GM21786 (cell line): ENCODE measurements at regions not wholly inside any gene's neighbourhood (a gene's known extent, or its start where the extent isn't known, plus 50 kb on each side); places are given as distances from the start of the nearest gene placed in this dataset.
"Not testable (repeated sequence)": the region's sequence is repeated elsewhere in the genome, so short reads cannot be mapped to it uniquely, and the experiment has no call there.

Experiments used
- ATAC-seq: cut with Tn5 transposase; IDR thresholded peaks from one replicate; pipeline ENCODE4 v1.9.1; 2021; ENCODE audit not compliant: unreplicated experiment

DNA sequence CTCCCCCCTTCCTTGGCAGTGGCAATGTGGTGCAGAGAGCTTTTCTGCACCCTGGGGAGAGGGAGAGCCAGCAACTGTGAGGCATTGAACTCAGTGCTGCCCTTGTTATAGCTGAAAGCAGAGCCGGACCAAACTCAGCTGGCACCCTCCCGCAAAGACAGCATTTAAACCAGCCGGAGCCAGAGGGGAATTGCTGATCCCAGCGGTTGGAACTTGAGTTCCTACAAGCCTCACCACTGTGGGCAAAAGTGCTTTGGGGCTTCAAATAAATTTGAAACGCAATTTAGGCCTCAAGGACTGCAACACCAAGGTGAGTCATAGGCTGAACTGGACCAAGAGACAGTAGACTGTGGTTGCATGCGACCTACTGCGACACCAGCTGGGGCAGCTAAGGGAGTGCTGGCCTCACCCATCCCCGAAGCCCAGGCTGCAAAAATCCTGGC lies 207.6 kb upstream of the CDKN2B start:
- ATAC-seq = no peak

DNA sequence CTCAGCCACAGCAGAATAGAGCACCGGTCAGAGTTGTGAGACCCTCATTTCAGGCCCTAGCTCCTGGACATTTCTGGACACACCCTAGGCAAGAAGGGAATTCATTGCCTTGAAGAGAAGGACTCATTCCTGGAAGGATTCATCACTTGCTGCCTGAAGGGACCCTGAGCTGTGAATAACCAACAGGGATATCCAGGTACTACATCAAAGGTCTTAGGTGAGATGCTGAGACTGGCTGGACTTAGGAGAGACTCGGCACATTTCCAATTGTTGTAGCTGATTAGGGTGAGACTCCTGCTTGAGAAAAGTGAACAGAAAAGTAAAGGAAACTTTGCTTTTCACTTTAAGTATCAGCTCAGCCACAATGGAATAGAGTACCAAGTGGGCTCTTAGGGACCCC lies 208.1 kb upstream of the CDKN2B start:
- no peak for ATAC-seq

DNA sequence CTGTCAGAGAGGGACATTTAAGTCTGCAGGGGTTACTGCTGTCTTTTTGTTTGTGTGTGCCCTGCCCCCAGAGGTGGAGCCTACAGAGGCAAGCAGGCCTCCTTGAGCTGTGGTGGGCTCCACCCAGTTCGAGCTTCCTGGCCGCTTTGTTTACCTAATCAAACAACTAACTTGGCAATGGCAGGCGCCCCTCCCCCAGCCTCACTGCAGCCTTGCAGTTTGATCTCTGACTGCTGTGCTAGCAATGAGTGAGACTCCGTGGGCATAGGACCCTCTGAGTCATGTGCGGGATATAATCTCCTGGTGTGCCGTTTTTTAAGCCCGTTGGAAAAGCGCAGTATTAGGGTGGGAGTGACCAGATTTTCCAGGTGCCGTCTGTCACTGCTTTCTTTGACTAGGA lies 216.8 kb upstream of the CDKN2B start:
- not testable (repeated sequence) for ATAC-seq

DNA sequence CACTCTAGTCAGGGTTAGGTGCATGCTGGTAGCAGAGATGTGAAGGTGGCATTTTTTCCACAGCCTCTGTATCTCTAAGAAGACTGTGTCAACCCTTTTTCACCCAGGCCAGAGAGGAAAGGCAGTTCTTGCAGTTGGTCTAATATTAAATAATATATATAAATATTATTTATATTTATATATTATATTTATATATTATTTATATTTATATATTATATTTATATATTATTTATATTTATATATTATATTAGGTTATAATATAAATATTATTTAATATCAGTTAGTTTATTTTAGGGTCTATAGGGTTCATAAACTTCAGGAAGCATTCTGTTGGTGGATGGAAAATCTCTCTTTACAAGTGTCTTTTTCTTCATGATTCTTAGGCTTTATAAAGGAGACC lies 218.6 kb upstream of the DMRTA1 start:
- no peak for ATAC-seq

DNA sequence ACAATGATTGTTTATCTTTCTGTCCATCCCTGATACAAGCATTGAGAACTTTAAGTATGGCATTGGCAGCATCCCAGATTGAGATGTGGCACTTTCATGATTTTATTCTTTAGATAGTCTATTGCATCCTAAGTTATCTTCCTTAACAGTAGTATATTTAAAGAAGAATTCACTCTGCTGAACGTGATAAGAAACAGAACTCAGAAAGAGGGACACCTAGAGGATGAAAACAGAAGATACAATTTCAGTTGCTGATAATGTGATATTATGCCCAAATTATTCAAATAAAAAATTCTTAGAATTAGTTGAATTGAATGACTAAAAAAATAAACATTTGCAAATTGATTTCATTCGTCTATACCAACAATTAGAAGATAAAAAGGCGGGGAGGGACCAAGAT lies 218.1 kb upstream of the DMRTA1 start:
- no peak for ATAC-seq

DNA sequence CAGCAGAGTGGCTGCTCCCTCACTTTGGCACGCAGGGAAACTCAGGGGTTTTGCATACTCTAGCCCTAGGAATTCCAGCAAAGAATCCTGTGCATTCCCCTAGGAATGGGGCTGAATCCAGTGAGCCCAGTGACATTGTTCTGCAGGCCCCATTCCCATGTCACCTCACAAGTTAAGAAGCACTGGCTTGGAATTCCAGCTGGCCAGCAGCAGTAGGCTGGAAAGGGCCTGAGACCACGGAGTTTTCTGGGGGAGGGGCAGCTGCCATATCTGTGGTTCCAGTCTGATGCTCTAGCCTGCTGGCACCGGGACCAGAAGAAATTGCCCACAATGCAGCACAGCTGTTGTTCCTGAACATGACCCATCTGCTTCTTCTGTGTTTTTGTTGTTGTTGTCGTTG lies 217.6 kb upstream of the DMRTA1 start:
- ATAC-seq = no peak

DNA sequence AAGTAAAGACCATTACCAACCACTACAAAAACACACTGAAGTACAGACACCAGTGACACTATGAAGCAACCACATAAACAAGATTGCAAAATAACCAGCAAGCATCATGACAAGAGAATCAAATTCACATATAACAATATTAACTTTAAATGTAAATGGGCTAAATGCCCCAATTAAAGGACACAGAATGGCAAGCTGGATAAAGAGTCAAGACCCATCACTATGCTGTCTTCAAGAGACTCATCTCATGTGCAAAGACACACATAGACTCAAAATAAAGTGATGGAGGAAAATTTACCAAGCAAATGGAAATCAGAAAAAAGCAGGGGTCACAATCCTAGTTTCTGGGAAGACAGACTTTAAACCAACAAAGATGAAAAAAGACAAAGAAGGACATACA lies 215.3 kb upstream of the DMRTA1 start:
- not testable (repeated sequence) for ATAC-seq

DNA sequence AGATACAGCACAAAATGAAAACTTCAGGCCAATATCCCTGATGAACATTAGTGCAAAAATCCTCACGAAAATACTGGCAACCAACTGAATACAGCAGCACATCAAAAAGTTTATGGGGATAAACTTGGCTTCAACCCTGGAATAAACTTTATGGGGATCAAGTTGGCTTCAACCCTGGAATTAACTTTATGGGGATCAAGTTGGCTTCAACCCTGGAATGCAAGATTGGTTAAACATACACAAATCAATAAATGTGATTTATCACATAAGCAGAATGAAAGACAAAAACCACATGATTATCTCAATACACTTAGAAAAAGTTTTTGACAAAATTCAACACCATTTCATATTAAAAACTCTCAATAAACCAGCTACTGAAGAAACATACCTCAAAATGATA lies 213.7 kb upstream of the DMRTA1 start:
- no peak for ATAC-seq

DNA sequence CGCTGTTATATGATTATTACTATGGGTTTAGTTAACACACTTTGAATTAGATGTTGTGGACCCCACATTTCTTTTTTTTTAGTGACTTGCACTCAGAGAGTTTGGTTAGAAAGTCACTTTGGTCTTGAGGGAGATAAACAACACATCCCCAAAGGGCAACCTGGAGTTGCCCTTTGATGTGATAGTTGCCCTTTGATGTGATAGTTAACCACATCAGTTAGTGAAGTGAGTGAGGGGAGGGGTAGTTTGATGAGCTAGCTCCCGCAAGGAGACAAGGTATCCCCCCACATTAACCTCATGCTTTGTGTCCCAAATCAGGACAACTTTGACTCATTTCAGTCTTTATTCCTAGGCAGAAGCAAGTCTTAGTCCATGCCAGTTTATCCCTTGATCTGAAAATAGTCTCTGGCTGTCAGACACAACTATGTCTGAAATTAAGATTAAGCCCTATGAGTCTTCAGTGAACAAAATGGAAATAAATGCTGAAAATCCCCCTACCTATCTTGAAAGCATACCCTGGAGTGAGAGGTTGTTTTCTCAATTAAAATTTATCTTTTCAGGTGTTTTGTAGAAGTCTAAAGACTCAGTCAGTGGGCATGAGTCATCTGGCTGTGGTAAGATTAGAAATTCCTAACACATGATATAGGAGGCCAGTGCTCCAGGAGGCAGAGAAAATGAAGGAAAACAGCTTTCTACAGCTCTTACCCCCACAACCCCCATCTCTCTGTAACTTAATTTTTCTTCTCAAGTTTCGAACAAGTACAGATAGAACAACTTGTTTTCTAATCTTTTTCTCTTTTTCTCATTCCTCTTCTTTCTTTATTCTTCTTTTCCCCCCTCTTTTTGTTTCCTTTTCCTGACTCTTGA lies 208.9 kb upstream of the DMRTA1 start:
- ATAC-seq = no peak

DNA sequence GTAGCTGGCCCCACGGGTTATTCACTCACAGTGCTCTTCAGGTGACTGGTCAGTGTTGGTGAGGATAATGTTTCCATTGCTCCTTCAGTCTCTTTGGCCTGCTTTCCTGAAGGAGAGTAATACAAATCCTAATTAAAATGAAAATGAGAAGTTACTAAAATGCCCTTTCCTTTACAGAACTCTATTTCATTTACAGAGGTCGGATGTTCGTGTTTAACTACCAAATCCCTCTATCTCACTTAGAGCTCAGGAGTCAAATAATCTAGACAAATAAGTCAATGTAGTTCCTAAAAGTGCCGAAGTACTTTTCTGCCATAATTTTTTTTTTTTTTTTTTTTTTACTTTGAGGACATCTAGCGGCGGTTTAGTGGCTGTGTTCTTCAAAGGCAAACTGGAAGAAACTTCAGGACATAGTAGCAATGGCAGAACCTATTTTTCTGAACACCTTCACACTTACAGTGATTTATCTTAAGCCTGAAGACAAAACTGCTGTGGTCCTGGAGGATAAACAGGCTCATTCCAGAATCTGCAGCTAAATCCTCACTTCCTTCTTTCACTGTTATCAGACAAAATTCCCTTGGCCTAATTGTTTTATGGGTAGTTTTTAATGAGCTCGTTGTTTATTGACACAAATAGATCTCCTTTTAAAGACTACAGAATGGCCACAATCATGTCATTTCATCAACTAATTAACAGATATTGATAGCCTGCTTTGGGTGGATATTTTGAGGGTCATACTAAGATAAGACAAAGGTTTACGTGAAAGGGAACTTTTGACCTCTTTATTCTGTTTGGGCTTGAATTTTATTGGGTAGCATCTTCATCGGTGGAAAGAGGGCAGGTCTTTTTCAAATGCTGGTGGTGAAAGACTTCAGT lies 207.6 kb upstream of the DMRTA1 start:
- ATAC-seq = no peak

DNA sequence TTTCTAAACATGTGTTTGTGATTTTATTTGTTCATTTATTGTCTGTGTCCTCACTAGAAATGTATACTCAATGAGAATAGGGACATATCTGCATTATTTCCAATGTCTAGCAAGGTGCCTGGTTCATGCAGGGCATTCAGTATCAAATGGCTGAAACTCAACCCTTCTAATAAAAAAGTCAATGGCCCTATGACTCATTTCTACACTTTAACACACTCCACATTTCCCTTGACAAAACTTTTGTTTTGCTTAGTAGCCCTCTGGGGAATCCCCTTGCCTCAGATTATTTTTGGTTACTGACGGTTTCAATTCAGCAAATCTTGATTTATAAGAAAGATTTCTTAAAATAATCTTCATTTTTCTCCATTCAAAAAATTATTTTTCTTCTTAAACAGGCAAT lies 206.0 kb upstream of the DMRTA1 start:
- peak; percentile 84 for ATAC-seq

DNA sequence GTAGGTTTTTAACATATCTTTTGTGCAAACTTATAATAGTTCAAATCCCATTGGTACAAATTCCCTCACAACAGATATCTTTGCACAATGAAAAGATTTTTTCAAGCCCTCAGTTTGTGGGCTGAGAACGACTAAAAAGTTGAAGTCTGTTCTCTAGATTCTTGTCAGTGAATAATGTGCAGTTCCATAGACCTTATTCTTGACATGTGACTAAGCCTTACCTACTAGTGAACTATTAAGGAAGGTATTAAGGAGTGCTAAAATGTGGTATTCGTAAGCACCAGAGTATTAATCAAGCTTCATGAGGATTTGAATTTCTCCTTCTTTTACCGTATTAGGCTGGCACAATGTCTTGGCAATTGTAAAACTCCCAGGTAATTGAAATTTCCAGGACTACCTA lies 205.6 kb upstream of the DMRTA1 start:
- ATAC-seq = no peak

DNA sequence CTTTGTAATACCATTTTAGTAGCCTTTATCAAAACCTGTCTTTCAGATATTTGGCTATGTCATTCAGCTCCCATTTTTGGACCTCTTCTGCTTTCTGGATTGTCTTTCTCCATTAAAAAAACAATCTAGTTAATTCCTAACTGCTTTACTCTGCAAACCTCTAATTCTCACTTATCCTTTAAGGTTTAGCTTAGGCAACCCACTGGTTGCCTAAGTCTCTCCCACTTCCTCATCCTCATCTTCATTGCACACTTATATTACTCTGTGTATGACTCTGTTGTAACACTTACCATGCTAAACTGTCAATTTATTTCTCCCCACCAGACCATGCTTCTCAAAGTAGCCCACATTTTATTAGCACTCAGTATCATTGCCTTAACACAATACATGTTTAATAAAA lies 205.0 kb upstream of the DMRTA1 start:
- no peak for ATAC-seq

DNA sequence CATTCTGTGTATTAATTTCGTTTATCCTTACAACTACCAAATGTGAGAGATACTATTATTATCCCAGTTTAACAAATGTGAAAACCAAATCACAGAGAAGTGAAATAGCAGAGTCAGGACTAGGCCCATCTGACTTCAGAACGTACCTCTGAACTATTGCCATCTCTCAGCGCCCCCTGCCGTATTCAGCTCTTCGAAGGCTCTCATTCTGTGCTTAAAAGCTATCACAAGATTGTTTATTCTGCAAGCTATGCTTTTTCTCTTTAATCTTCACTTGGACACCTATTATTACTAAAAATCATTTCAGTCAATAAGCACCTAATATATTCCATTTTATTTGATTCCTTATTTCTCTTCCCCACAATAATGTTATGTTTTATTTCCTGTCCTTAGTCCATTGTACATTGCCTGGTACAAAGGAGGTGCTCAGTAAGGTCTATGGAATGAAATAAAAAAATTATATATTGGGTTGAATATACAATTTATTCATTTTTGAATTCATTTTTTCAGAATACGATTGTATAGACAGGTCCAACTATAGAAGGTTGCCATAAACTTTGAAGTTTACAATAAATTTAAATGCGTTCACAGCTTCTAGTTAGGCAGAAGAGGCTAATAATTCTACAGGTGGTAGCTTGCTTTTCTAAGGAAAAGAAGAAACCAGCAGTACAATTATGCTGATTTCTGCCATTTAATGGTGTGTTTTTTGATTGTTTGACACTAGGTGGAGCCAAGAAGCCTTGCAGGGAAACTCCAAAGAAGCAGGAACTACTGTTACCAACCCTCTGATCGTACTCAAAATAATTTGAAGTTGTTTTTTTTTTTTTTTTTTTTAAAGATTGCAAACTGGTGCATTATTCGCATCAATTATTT lies 202.2 kb upstream of the DMRTA1 start:
- no peak for ATAC-seq

DNA sequence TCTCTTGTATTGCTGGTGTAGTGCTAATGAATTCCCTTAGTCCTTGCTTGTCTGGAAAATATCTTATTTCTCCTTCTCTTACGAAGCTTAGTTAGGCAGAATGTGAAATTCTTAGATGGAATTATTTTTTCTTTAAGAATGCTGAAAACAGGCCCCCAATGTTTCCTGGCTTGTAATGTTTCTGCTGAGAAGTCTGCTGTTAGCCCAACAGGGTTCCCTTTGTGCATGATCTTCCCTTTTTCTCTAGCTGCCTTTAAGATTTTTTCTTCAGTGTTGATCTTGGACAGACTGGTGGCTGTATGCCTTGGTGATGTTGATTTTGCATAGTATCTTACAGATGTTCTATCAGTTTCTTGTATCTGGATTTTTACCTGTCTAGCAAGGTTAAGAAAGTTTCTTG lies 191.3 kb upstream of the DMRTA1 start:
- no peak for ATAC-seq

DNA sequence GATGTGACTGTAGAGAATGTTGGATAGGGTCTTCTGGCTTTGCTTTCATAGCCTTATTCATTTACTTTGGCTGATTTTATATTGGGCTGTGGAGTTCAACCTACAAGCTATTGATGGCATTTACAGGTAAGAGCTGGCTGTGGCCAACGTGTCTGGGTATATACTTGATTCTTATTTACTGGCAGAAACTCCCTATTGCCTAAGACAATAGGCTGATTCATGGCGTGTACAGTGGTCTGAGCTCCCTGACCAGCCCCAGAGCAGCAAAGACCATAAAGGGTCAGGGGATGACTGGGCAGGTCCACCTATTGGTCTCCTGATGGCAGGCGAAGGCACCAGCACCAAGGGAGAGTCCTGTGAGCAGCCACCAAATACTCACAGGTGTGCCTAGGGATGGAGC lies 190.2 kb upstream of the DMRTA1 start:
- no peak for ATAC-seq

DNA sequence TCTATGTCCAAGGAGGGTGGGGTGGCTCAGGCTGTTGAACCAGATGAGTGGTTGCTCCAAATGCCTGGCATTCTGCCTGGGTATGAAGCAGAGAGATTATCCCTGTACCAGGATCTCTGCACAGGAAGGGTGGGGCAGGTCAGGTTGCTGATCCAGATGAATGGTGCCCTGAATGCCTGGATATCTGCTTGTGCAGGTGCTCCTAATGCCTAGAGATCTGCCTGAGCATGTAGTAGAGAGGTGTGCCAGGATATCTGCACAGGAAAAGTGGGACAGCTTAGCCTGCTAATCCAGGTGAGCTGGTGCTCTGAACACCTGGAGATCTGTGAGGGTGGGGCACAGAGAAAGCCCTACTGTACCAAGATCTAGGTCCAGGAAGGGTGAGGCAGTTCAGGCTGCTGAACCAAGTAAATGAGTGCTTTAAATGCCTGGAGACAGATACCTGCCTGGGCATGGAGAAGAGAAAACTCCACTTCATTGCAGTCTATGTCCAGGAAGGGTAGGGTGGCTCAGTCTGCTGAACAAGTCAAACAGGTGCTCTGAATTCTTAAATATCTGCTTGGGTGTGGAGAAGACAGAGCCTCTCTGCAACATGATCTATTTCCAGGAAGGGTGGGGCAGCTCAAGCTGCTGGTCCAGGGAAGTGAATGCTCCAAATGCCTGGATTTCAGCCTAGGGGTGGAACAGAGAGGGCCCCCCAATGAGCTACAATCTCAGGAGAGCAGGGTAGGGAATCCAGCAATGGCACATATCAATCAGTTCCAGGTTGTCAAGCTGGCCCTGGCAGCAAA lies 189.4 kb upstream of the DMRTA1 start:
- ATAC-seq = no peak

DNA sequence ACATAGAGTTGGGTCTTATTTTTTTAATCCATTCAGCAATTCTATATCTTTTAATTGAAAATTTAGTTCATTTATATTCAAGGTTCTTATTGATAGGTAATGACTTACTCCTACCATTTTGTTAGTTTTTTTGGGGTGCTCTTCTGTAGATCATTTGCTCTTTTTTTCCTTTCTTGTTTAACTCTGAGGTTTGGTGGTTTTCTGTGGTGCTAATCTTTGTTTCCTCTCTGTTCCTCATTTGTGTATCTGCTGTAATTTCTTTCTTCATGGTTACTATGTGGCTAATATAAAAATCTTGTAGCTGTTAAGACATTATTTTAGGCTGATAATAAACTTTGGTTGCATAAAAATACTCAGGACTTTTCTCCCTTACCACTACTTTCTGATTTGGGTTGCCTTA lies 181.6 kb upstream of the DMRTA1 start:
- ATAC-seq = no peak

DNA sequence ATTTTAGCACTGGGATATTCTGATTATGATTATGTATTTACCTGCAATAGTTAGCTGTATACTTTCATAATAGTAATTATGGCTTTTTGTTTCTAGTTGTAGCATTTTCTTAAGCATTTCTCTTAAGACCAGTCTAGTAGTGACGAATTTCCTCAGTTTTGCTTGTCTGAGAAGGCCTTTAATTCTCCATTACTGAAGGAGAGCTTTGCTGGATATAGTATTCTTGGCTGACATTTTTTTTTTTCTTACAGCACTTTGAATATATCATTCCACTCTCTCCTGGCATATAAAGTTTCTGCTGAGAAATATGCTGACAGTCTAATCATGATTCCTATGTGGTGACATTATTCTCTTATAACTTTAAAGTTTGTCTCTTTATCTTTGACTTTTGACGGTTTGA lies 181.1 kb upstream of the DMRTA1 start:
- ATAC-seq = no peak

DNA sequence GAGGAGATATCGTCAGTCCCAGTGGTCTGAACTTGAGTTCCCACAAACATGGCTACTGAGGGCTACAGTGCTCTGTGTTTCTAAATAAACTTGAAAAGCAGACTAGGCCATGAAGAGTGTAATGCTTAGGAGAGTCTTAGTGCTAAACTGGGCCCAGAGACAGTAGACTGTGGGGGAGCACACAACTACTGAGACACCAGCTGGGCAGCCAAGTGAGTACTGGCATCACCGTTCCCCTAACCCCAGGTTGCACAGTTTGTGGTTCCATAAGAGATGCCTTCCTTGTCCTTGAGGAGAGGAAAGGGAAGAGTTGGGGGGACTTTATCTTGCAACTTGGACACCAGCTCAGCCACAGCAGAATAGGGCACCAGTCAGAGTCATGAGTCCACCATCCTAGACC lies 172.1 kb upstream of the DMRTA1 start:
- ATAC-seq = no peak
